ENCODE measurements at regions not wholly inside any gene's neighbourhood (a gene's known extent, or its start where the extent isn't known, plus 50 kb on each side); places are given as distances from the start of the nearest gene placed in this dataset.
"Not testable (repeated sequence)": the region's sequence is repeated elsewhere in the genome, so short reads cannot be mapped to it uniquely, and the experiment has no call there.

DNA sequence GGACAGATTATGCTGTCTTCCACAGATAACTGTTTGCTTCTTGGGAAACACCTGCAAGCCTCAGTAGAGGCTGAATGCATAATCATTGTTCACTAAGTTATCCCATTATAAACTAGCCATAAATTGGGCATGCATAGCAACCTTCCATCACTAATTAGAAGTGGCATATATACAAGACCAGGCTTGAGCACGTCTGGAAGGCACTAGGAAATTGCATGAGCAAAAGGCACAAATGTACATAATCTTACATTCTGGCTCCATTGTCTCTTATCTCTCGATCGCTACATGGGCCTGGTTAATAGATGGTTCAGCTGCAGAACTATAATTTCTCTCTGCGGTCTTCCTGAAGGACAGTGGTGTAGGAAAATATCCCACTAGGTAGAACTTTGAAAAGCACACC is 679.2 kb downstream of the RPL10L start:
- DNase-seq = no peak

DNA sequence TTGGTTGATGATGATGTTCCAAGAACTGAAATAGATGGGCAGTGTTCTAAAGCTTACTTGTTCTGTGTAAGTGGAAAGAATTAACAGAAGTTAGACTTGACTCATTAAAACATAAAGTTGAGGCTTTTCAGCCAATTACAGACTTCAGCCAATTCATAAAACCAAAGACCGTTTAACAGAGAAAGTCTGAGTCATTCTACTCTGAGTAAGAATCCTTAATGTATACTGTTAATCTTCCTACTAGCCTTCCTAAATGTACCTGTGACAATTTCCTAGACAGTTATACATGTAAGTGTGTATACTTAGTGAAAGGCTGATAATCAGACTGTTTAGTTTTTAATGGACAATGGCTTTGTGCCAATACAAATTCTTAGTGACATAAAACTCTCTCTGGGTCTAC is 681.0 kb downstream of the RPL10L start:
- DNase-seq = no peak

DNA sequence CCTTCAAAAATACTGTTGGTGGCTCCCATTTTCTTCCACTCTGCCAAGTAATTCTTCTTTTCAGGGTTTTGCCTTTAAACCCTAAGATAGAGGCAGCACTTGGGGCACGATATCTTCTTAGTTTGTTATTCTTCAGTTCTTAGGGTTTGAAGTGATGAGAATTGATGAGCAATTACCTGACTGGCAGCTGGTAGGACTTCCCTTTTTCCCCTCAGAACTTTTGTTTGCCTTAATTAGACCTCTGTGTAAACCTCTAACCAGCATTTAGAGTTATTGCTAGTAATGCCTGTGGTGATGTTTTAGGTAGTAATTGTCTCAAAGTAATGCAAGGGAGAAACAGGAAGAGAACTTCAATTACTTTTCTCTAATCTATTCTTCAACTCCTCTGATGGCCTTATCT is 683.5 kb downstream of the RPL10L start:
- no peak for DNase-seq

DNA sequence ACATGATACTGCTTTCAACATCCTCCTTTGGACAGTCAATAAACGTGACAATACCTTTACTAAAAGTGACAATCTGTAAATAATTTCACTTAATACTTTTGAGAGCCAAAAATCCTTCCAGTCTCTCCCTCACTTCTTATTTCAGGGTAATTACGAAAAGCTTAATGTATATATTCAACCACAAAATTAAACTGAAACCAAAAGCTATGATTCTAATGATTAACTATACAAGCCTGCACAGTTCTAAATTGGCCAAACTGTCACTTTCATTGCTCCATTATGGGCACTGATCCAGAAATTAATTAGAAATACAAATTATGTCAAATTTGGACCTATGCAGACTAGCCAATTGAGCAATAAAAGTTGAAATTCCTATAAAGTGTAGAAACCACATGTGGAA is 696.5 kb upstream of the MIS18BP1 start:
- no peak for DNase-seq

DNA sequence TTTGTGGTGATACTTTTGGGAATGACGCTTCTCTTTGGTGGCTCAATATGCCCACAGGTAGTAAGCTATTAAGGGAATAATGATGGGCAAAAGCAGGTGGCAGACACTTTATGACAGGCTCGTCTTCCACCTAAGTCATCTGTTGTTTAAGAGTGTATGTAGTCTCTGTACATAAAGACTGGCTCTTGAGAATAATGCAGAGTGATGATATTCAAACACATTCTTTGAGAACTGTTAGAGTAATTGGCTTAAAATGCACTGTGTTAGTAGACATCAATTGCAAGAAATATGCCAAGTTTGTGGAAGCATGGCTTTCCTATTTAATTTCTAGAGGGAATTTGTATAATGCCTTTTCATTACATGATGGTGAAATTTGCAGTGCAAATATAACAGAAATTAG is 694.8 kb upstream of the MIS18BP1 start:
- no peak for DNase-seq

DNA sequence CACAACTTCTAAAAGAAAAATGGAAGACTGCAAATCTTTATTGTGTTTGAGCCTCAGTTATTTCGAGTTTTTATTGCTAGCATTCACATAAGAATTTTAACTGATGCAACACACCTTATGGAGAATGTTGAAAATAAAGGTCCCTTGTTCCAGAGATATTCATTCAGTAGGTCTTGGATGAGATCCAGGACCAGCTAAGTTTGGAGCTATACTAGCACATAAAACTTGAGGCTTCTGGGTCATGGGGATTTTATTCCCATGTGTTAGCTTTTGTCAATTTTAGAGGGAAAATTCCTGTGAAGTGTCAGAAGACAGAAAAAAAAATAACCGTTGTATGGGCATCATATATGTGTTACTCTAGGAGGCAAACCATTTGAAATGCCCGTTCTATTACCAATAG is 693.2 kb upstream of the MIS18BP1 start:
- DNase-seq = no peak

DNA sequence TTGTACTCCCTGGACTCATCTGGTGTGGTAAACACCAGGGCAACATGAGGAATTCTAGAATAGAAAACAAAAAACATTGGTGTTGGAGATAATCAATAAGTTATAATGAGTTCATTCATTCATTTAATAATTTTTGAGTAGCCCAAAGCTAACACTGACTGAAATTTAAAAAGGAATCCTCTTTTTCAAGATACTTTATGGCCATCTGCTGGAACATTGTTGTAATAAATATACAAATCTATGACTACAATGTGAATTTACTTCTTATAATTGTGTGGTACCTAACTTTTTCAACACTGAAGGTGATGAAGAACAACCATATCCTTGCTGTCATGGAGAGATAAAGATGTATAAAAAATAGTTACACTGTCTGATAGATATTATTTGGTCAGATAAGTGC is 687.3 kb upstream of the MIS18BP1 start:
- no peak for DNase-seq

DNA sequence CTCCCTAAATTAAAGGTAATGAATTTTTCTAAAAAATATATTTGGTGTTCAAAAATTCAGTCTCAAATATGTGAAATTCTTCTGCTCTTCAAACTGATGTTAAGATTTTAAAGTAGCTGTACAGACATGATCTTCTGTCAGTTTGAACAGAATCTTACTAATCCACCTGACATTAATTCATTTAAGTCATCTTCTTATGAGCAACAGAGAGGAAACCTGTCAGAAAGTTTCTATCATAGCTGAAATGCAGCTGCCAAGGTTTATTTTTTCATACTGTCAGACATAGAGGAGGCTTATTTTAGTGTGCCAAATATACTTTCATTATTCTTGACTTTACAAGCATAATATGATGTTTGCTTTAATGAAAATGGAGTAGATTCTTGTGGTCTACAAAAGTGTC is 686.6 kb upstream of the MIS18BP1 start:
- DNase-seq = no peak

DNA sequence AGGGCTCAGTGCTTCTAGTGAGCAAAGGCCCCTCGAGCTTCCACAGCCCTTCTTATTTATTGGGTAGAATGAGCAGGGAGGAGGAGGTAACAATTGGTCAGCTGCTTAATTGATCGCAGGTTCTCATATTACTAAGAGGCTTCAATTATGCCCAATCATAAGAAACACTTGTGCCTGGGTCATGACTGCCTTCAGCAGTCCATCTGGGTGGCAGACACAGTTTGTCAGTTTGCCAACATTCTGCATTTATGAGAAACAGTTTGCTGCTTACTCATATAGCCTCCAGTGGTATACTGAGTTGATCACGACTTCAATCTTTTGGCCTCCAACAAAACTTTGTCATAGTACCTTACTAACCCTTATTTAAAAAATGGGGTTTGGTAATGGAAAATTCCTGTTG is 667.0 kb upstream of the MIS18BP1 start:
- not testable (repeated sequence) for DNase-seq

DNA sequence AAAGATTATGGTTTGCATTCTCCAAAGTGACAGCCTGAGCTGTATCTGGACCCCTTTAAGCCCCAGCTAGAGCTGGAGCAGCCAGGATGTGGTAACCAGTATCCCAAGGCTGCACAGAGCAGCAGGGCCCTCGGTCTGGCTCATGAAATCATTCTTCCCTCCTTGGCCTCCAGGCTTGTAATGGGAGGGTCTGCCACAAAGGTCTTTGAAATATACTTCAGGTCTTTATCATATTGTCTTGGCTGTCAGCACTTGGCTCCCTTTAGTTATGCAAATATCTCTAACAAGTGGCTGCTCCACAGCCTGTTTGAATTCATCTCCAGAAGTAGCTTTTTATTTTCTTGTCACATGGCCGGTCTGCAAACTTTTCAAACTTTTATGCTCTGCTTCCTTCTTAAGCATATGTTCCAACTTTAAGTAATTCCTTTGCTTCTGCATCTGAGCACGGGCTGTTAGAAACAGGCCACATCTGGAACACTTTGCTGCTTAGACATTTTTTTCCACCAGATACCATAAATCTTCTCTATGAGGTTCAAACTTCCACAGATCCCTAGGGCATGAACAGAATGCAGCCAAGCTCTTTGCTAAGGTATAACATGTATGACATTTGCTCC is 663.4 kb upstream of the MIS18BP1 start:
- DNase-seq = no peak

DNA sequence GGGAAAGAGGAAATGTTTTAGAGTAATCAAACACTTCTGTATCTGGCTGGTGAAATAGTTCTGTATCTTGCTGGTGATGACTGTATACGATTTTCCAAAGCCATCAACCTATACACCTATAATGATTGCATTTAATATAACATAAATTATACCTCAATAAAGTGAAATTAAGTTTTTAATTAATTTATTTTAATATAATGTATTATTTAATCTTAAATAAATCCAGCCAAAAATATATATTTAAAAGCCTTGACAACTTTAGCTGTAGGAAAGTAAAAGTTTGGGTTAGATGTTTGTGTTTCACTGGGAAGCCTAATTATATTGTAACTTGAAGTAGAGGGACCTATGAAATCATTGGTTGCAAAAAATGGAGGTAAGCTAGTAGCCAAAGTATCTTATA is 654.8 kb upstream of the MIS18BP1 start:
- no peak for DNase-seq

DNA sequence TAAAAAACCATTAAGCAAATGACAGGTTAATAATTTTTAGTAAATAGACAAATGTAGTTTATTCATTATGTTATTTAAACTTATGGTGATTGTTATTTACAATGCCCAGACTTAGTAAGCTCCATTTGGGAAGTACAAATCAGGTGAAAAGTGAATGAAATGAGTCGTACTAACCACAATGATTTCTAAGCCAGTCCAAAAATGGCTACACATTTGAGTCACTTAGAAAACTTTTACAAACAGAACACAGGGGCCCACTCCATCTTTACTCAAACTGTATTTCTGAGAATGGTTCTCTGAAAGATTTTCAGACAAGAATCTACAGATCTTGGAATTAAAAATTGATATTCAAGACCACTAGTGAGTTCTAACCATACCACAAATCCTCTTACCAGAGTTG is 653.3 kb upstream of the MIS18BP1 start:
- no peak for DNase-seq

DNA sequence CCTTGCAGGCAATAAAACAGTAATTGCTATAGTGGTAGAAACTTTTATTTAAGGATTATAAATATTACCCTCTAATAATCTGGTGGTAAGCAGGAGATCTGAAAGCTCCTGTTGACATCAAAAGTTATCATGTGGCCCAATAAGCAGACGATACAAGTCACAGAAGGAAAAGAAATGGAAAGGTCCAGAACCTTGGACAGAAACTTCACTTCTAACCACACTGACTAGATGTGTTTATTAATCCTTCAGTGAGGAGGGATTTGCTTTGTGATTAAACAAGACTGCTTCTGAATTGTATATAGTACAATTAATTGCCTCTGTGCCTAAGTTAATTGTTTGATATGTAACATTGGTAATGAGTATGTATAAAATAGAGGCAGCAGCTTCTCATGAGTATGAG is 652.7 kb upstream of the MIS18BP1 start:
- no peak for DNase-seq

DNA sequence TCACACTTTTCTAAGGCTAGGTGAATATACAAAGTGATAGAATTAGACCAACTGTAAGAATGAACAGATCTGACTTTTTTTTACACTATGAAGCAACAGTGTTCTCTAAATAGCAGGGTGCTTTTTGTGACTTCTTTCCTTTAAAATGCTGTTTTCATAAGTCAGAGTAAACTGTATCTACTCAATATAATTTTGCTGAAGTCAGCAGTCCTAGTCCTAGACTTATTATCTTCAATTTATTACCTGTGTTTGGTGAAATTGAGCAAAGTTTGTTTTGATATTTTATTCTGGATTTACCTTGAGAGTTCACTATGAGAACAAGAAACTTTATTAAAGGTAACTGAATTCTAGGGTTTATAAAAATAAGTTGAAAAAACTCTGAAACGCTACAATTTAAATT is 651.3 kb upstream of the MIS18BP1 start:
- DNase-seq = no peak

DNA sequence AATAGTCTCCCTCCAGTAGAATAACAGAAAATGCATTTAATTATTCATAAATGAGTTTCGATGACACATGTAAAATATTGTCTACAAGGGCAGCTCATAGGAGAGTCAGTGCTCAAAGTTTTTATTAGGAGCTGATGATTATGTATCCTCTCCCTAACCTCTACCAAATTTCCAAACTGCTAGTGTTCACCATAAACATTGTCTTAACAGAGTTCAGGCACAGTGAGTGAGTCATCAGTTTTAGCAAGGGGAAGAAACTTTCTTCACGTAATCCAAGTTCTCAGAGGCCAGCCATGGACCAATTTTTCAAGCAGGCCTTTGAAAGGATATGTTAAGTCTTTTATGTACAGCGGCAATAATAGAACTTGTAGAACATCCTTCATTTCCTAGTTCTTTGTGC is 649.2 kb upstream of the MIS18BP1 start:
- DNase-seq = no peak

DNA sequence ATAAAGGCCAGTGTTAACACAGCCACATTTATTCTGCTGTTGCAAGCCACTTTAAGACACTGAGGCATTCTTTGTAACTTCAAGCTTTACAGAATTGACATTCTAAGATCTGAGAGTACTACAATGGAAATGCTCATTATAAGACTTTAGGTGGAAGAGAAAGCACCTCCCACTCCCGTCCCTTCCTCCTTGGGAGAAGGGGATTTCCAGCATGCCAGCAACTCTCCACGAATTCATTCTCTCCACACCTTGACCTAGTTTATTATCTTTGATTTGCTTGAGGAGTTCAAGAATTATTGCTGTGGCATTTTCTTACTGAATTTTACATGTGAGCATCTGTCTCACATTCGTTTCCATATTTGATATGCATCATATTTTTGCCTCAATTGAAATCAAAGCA is 644.4 kb upstream of the MIS18BP1 start:
- DNase-seq = no peak

DNA sequence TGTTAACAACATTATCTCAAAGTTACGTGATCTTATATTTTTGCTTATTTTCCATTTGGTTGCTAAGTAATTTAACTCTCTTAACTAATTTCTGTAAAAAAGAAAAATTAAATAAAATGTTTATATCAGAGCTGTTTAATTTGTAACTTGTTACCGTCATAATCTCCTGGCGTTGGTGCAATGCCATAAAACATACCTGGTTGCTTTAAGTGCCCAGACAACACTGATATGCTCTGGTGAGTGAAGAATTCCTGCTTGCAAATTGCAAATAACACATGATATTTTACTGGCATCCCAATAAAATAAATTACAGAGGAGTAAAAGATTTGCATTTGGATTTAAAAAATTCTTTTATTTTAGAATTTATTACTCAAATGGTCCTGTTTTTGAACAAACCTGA is 640.1 kb upstream of the MIS18BP1 start:
- DNase-seq = no peak

DNA sequence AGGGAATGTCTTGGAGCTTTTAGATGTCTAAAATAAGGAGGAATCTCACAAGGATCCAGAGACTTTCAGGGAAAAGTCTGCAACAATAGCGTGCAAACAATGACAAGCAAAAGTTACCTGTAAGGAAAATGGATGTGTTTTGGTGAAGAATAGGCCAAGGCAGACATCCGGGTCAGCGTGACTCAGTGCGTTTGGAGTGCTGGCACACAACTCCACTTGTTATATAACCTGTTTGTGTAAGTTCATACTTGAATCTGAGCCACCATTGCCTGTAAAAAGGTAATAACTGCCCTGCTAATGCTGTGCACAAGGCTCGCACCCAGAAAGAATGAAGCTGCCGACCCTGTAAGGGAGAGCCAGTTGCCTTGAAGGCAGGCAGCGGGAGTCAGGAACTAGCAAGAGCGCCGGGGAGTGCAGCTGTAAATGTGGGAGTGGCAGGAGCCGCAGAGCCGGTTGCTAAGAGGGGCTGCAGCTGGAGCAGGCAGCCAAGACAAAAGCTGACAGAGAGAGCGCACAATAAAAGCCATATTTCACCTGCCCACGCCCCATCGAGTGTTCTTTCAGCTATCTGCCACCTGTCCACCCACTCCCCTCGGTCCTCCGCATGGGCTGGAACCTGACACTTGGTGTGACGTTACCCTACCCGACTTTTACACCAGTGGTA is 638.5 kb upstream of the MIS18BP1 start:
- peak; percentile 98 for DNase-seq

DNA sequence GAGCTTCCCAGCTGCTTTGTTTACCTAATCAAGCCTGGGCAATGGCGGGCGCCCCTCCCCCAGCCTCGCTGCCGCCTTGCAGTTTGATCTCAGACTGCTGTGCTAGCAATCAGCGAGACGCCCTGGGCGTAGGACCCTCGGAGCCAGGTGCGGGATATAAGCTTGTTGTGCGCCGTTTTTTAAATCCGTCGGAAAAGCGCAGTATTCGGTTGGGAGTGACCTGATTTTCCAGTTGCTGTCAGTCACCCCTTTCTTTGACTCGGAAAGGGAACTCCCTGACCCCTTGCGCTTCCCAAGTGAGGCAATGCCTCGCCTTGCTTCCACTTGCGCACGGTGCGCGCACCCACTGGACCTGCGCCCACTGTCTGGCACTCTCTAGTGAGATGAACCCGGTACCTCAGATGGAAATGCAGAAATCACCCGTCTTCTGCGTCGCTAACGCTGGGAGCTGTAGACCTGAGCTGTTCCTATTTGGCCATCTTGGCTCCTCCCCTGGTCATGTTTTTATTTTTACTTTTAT is 635.8 kb upstream of the MIS18BP1 start:
- not testable (repeated sequence) for DNase-seq

DNA sequence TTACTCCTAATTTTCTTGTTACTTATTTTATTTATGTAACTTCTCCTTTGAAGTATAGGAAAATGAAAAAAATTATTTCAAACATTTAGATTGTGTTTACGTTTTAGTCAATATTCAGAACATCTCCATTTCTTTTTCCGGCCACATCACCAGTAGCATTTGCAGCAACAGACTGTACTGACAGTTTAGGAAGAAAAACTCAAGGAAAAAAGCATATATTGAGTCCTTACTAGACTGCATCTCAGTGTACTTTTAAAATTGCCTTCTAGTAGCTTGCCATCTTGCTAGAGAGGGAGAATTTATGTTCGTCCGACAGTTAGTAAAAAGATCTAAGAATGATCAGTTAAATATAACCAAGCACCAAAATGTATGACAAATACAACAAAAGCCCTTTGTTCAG is 625.0 kb upstream of the MIS18BP1 start:
- no peak for DNase-seq

DNA sequence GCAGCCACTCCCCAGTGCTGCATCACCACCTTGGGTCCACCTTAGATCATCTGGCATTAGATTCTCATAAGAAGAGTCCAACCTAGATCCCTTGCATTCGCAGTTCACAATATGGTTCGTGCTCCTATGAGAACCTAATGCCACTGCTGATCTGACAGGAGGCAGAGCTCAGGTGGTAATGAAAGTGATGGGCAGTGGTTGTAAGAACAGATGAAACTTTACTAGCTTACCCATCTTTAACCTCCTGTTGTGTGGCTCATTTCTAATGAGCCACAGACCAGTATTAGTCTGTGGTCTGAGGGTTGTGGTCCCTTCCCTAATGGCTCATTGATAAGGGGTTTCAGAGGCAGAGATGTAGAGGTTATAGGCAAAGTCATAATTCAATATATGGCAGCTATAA is 615.9 kb upstream of the MIS18BP1 start:
- no peak for DNase-seq

DNA sequence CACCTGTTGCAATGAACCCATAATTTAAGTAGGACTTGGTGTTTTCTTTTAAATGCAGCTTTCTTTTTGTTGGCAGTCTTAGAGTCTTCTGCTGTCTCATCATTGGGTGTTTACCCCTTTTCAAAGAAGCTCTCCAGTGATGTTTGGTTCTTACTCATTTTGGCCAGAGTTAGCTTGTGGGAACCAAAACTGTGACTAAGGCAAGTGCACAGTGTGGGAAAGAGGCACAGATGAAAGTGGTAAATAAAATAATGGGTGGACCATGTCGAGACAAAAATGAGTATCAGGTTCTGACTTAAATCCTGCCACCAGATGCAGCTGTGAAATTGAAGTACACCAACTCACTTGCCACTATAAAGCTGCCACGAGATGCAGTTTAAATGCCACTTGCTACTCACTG is 615.4 kb upstream of the MIS18BP1 start:
- DNase-seq = no peak

DNA sequence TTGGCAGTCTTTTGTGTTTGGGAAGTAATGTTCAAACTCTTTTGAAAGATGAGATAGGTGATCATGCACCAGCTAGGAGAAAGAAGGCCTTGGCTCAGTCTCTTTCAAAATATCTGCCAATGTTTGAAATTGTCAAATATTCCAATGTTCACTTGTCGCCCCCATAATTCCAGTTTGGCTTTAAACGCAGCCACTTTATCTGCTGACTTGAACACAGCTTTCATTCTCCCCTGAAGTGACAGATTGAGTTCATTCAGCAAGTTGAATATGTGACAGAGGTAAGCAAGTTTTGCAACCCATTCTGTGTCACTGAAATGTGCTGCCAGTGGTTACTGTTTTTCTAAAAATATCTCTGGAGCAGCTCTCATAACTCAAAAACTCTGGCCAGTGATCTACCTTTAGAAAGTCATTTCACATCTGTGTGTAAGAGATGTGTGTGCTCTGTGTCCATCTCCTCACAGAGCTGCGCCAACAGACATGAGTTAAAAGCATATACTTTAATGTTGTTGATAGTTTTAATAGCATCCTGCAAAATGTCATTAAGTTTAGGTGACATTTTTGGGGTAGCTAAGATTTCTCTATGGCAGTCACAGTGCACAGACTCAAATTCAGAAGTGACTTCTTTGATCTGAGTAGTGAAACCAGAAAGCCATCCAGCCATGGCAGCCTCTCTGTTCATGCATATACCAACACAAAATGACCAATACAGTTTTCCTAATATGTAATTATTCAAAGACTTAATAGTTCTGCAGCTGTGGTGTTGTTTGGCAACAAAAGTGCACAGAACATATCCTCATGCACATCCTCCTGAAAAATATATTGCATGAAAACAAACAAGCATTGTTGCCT is 614.3 kb upstream of the MIS18BP1 start:
- no peak for DNase-seq

DNA sequence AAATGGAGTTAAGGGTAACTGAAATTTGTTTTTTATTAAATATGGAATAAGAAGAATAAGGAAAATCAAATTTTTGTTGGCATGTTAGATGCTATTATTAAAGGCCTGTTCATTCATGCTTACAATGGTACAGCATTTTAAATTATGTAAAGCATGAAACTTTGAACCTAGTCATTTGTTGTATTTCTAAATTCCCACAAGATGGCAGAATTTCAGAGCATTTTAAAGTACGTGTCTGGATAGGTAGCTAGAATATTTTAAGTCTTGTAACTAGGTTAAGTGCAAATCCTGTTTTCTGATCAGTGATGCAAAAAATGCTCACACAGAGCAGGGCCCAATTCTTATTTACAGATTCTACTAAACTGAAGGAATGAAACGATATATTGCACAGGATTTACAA is 585.6 kb upstream of the MIS18BP1 start:
- peak; percentile 42 for DNase-seq
